Body of pancreas (tissue), 4 donors: ENCODE measurements at regions not wholly inside any gene's neighbourhood (a gene's known extent, or its start where the extent isn't known, plus 50 kb on each side); places are given as distances from the start of the nearest gene placed in this dataset.

Experiments used
- ATAC-seq: fragments of 150-250 bp; one replicate; pipeline ENCODE4 v1.9.1; 2016
- DNase-seq, 4 donors: peaks; one replicate each; pipeline ENCODE4 v3.0.0-alpha.2; 2019
- H3K27ac ChIP-seq, 4 donors: fragments of 200-600 bp; sonication (generic); 1 replicate in 3 of 4; 2 replicates in 1 of 4; pipeline versions ENCODE4 v1.5.1 to v1.6.1; 2016 to 2019; ENCODE audit warnings: mild to moderate bottlenecking in 1 of 4, mixed read lengths in 1 of 4, moderate library complexity in 1 of 4
- H3K27me3 ChIP-seq, 2 donors: fragments of 200-600 bp; sonication (generic); one replicate each; pipeline ENCODE4 v1.6.0; 2016; ENCODE audit warnings: mild to moderate bottlenecking in 1 of 2
- H3K36me3 ChIP-seq, 2 donors: fragments of 200-600 bp; sonication (generic); replicated peaks in 1 of 2; 2 replicates each; pipeline ENCODE4 v1.5.1; 2016; ENCODE audit warnings: low read depth in 2 of 2; ENCODE audit not compliant: insufficient read depth in 1 of 2
- H3K4me1 ChIP-seq: fragments of 200-600 bp; sonication (generic); one replicate; pipeline ENCODE4 v1.6.0; 2016
- H3K4me3 ChIP-seq, 2 donors: fragments of 200-600 bp; sonication (generic); 1 replicate in 1 of 2; 2 replicates in 1 of 2; pipeline ENCODE4 v1.5.1; 2016 to 2019
- H3K9me3 ChIP-seq, 3 donors: fragments of 200-600 bp; sonication (generic); 1 replicate in 2 of 3; 2 replicates in 1 of 3; pipeline ENCODE4 v1.5.1; 2016
- CTCF ChIP-seq, 7 experiments: fragments of 450-650 bp in 4 of 7; fragments of 200-600 bp in 3 of 7; sonication (generic) in 3 of 7; IDR thresholded peaks; one replicate each; pipeline ENCODE4 v1.5.1; 2016 to 2019; ENCODE audit warnings: antibody characterized with exemption in 7 of 7
- POLR2A ChIP-seq, 3 donors: fragments of 450-650 bp; IDR thresholded peaks; one replicate each; pipeline ENCODE4 v1.6.1; 2016; ENCODE audit warnings: antibody characterized with exemption in 3 of 3, mild to moderate bottlenecking in 2 of 3
- WGBS, 2 donors: methylation state at CpG; one replicate each; pipeline ENCODE4 v1.1.5; 2017; 5-methylcytosine and 5-hydroxymethylcytosine counted together
- intact Hi-C: fragments of 100-400 bp; cut with DNase I; formaldehyde crosslinking; loops from one replicate; pipeline ENCODE4 v1.15.1; 2023

GRCh38 chr22:48224332-48224731 is 1461.9 kb downstream of the TBC1D22A start:
- Histone ChIP-seq H3K4me3 (no peak overlapping the region), H3K27ac (no peak overlapping the region), H3K27me3 (no peaks in the 10 kb centered on the region), H3K36me3 (no peaks in the 10 kb centered on the region), H3K9me3 (no peaks in the 10 kb centered on the region), H3K4me1 (no peaks in the 10 kb centered on the region)
- no peak for DNase-seq
- TF ChIP-seq POLR2A (IDR thresholded peaks at IDR 0.05) (no peak), CTCF (IDR thresholded peaks at IDR 0.05) (no peak)
- ATAC-seq = no peak
- intact Hi-C loops = no loop called here
- 40 to 43% methylated on average over 5 of the region's 5 CpGs for WGBS, 2 donors

GRCh38 chr22:48223488-48224190 is 1461.2 kb downstream of the TBC1D22A start:
- intact Hi-C loops = no loop called here
- H3K36me3 ChIP-seq = no peaks in the 10 kb centered on the region
- no peak overlapping the region for H3K27ac ChIP-seq
- H3K9me3 ChIP-seq = no peaks in the 10 kb centered on the region
- no peak for DNase-seq
- TF ChIP-seq POLR2A (IDR thresholded peaks at IDR 0.05) = no peak
- TF ChIP-seq CTCF (IDR thresholded peaks at IDR 0.05) = no peak
- no peaks in the 10 kb centered on the region for H3K27me3 ChIP-seq
- H3K4me1 ChIP-seq = no peaks in the 10 kb centered on the region
- 44 to 51% methylated on average over 7 of the region's 7 CpGs for WGBS, 2 donors
- ATAC-seq = no peak
- no peak overlapping the region for H3K4me3 ChIP-seq

GRCh38 chr22:48222742-48223487 is 1460.5 kb downstream of the TBC1D22A start:
- Histone ChIP-seq H3K27me3 (no peaks in the 10 kb centered on the region), H3K36me3 (no peaks in the 10 kb centered on the region), H3K4me1 (no peaks in the 10 kb centered on the region), H3K9me3 (no peaks in the 10 kb centered on the region), H3K27ac (no peak overlapping the region), H3K4me3 (no peak overlapping the region)
- TF ChIP-seq CTCF (IDR thresholded peaks at IDR 0.05) (no peak), POLR2A (IDR thresholded peaks at IDR 0.05) (no peak)
- DNase-seq (no peak), ATAC-seq (no peak)
- WGBS, 2 donors = 59 to 60% methylated on average over 11 to 13 of the region's 13 CpGs
- intact Hi-C loops = no loop called here

GRCh38 chr22:48218889-48219420 is 1456.5 kb downstream of the TBC1D22A start:
- 19 to 30% methylated on average over 7 of the region's 7 CpGs for WGBS, 2 donors
- H3K4me3 ChIP-seq = no peak overlapping the region
- no peaks in the 10 kb centered on the region for H3K9me3 ChIP-seq
- intact Hi-C loops = no loop called here
- H3K4me1 ChIP-seq = no peaks in the 10 kb centered on the region
- no peaks in the 10 kb centered on the region for H3K36me3 ChIP-seq
- TF ChIP-seq CTCF (IDR thresholded peaks at IDR 0.05) (no peak), POLR2A (IDR thresholded peaks at IDR 0.05) (no peak)
- DNase-seq (no peak), ATAC-seq (no peak)
- no peaks in the 10 kb centered on the region for H3K27me3 ChIP-seq
- H3K27ac ChIP-seq = no peak overlapping the region
